ENCODE measurements at regions not wholly inside any gene's neighbourhood (a gene's known extent, or its start where the extent isn't known, plus 50 kb on each side); places are given as distances from the start of the nearest gene placed in this dataset.

DNA sequence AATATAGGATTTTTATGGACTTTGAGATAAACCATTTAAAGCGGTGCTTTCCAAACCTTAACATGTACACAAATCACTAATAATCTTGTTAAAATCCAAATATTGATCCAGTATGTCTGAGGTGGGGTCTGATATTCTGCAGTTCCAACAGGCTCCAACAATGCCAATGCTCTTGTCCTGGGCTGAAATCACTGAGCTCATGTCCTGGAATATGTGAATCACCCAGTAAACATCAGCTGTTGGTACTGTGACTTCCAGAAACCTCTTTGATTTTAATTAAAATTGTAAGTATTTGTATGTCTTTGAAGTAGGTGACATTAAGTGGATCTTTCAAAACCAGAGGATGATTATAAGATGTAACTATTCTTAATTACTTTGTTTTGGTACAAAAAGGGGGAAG lies 52.8 kb upstream of the CAST start:
- TF ChIP-seq, protein P1, sequence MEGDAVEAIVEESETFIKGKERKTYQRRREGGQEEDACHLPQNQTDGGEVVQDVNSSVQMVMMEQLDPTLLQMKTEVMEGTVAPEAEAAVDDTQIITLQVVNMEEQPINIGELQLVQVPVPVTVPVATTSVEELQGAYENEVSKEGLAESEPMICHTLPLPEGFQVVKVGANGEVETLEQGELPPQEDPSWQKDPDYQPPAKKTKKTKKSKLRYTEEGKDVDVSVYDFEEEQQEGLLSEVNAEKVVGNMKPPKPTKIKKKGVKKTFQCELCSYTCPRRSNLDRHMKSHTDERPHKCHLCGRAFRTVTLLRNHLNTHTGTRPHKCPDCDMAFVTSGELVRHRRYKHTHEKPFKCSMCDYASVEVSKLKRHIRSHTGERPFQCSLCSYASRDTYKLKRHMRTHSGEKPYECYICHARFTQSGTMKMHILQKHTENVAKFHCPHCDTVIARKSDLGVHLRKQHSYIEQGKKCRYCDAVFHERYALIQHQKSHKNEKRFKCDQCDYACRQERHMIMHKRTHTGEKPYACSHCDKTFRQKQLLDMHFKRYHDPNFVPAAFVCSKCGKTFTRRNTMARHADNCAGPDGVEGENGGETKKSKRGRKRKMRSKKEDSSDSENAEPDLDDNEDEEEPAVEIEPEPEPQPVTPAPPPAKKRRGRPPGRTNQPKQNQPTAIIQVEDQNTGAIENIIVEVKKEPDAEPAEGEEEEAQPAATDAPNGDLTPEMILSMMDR (IDR thresholded peaks at IDR 0.05) = no peak
- TF ChIP-seq POLR2A (IDR thresholded peaks at IDR 0.05) = no peak

Data from esophagus squamous epithelium (tissue), 4 donors.